Kidney capillary endothelial cell (primary cell): ENCODE measurements at regions not wholly inside any gene's neighbourhood (a gene's known extent, or its start where the extent isn't known, plus 50 kb on each side); places are given as distances from the start of the nearest gene placed in this dataset.
"Not testable (repeated sequence)": the region's sequence is repeated elsewhere in the genome, so short reads cannot be mapped to it uniquely, and the experiment has no call there.

Experiments used
- DNase-seq: peaks from one replicate; pipeline ENCODE4 v3.0.0-alpha.2; 2018; ENCODE audit warnings: low spot score

DNA sequence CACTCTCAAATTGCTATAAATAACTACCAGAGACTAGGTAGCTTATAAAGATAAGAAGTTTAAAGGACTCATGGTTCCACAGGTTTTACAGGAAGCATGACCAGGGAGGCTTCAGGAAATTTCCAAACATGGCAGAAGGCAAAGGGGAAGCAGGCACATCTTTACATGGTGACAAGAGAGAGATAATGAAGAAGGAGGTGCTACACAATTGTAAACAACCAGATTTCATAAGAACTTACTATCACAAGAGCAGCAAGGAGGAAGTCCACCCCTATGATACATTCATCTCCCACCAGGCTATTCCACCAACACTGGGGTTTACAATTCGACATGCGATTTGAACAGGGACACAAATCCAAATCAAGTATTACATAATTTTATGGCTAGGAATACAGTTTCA, 257.7 kb downstream of the BTG1 start:
- no peak for DNase-seq

DNA sequence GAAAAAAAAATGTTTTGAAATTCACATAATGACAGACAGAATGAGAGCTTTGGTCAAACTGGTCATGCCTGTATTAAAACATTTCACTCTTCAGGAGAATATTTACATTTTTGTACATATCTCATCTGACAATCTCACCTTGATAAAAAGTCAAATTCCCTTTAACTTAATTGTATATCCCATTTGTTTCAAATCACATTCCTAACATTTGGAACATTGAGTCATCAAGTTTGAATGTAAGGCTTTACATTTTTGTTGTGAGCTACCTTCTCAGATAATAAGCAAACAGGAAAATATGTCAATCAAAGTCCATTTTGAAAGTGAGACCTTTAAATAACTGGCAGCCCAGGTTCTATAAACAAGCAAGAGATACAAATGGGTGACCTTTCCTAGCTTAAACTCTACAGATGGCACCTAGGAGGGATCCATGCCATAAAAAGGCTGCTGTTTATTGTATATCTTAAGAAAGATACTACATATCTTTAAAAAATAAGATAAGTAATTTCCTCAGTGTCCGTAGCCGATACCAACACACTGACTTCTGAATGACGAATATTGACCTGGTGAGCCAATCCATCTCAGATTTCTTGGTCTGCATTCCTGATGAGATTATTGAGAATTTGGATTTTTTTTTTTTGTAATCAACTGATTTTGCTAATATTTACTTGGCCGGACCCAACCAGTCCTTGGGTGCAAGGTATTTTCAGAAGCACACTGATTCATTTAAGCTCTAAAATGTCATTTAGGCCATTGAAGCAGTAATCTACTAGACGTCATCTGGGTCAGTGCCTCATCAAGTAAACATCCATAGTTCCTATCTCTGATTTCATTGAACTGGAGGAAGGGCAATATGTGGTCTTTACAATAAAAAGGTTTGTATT, 259.6 kb downstream of the BTG1 start:
- no peak for DNase-seq

DNA sequence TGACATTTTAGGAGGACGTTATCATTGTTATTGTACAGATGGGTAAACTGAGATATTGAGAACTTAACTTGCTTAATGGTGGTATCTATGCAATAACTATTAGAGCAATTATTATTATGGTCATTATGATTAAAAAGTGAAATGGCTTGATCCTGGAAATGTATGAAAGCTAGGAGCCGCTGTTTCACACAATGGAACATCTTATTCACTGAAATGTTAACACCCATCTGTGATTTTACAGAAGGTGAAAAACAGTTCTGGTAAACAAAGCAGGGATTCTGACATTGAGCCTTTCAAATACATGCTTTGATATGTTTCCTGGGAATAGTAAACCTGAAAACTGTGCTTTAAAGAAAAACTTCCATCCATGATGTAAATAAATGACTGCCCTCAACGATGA, 261.4 kb downstream of the BTG1 start:
- no peak for DNase-seq

DNA sequence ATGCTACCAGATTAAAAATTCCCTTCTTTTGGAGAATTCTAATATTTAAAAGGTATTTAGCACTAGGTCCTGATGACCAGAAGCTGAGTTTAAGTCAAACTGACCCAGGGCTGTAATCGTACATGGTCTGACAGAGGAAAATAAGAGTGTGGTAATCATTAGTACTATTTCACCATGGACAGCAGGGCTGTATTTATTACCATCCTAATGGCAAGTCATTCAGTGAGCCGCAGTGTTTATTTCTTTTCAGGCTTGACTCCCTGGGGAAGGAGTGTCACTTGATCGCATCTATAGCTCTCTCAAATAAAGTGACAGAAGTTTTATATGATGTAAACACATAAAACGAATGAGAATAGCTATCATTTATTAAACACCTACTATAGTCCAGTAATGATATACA, 261.8 kb downstream of the BTG1 start:
- no peak for DNase-seq

DNA sequence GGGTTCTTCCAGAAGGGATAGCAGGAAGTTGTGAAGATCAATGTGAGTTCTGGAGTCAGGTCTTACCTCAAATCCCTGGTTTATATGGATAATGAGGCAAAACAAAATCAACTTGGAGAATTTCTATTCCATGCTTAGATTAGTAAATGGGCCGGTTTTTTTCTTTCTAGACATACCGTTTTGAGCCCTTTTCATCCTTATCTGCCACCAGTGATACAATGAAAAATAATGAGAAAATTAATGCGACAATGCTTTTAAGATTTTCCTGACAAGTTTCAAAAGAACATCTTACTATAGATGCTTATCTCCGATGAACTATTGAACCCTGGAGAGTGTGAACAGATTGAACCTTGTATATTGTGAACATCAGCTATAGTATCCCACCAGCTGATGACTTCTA, 262.7 kb downstream of the BTG1 start:
- no peak for DNase-seq

DNA sequence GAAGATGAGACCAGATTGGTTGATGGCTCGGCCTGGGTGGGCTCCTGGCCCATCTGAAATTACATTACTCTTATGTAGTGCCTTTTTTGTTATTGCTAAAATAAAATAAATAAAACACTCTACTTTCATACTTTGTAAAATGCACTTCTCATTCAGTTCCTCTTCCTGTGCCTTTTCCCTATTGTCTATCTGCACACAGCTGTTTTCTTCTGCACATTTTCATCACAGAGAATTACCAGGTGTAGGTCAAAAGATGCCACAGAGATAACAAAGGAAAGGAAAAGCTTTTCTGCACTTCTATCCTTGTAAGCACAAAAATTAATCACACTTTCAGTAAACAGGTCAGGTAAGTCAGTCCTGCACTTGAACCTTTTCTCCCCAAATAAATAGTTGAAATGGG, 265.1 kb downstream of the BTG1 start:
- DNase-seq = no peak

DNA sequence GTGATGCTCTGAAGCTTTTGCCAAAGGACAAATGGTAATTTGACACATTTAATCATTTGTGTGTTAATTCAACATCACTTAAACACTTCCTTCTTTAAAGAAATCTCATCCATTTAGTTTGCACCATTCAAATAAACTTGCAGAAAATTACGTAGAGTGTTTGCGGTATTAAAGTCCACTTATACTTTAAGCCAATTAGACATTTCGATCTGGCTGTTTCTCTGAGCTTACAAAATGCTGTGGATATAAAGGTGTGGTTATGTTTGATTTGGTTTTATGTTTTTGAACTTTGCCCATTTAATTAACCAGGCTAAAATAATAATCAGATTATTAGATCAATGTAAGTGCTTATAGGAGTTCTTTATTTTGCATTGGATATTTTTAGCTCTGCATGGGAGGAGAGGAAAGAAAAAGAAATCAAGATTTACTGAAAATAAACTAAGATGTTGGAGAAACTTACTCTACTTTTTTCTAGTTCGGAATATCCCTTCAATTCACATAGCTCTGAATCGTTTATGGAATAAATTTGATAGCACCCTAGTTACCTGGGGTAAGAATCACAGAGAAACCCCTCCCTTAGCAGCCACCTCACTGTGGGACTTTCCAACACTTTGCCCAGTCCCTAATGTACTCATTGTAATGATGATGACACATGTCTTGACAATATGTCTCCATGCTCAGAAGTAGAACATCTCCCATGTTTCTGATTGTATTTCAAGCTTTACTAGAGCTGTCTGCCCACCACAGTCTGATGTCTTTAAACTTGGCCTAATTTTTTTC, 268.0 kb downstream of the BTG1 start:
- DNase-seq = no peak

DNA sequence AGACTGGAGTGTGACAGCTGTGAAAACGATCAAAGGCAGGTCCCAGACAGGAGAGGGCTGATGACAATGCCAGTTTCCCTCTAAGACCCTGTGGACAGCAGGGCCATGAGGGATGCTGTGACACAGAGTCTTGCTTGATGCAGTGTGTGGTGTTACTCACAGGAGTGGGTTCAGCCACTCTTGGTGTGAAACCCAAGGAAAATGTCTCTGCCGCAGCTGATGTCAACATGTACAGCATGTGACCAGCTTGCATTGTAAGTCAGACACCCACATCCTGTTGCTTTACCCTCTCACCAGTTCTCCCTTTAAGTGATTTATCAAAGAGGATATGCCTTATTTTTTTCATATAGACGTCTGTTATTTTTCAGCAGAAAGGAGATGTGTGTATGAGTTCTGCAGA, 268.6 kb downstream of the BTG1 start:
- DNase-seq = peak; percentile 44

DNA sequence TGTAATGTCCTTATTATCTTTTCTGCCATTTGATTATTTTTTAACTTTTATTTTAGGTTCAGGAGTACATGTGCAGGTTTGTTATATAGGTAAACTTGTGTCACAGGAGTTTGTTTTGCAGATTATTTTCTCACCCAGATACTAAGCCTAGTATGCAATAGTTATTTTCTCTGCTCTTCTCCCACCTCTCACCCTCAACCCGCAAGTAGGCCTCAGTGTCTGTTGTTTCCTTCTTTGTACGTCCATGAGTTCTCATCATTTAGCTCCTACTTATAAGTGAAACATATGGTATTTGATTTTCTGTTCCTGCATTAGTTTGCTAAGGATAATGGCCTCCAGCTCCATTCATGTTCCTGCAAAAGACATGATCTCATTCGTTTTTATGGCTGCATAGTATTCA, 270.0 kb downstream of the BTG1 start:
- DNase-seq = not testable (repeated sequence)

DNA sequence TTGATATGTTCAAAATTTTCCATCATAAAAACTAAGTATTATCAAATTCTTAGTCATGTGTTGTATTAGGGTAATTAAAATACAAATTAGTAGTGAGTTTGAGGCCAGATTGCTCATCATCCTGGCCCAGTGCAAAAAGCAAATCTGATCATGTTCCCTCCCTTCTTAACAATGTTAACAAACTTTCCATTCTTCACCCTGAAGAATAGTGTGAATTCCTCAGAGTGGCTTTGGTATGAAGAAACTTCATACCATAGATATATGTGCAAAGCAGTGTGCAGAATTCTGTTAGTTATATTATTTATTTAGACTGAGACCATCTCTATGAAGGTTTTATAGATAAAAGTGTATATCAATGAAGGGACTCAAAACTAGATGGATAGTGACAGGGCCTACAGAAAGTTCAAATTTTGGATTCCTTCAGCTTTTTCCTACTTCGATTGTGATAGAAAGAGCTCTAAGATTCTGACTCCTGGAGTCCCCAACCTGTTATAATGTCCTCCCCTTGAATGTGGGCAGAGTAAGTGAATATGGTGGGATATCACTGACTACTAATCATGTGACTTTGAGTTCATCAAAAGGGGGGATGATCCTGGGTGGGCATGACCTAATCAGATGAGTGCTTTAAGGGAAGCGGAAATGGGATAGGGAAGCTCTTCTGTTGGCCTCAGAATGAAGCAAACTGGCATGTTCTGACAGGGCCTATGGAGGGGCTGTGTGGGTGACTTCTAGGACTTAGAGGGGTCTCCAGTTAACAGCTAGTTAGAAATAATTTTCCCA, 271.4 kb downstream of the BTG1 start:
- DNase-seq = no peak

DNA sequence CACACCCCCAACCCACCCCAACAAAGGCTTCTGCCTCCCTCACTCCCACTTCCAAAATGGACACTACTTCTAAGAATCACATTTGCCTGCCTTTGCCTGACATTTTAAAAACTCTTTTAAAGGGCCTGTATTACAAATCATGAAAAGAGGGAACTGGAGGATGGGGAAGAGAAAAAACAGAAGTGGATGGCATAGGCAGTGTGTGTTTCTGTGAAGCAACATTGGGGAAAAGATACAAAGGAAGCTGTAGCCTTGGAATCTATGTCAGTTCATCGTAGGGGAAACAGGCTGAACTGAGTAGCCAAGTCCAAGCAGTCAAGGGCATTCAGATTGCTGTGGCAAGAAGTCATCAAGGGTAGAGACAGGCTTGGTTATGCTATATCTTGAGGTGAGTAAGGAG, 273.9 kb downstream of the BTG1 start:
- no peak for DNase-seq

DNA sequence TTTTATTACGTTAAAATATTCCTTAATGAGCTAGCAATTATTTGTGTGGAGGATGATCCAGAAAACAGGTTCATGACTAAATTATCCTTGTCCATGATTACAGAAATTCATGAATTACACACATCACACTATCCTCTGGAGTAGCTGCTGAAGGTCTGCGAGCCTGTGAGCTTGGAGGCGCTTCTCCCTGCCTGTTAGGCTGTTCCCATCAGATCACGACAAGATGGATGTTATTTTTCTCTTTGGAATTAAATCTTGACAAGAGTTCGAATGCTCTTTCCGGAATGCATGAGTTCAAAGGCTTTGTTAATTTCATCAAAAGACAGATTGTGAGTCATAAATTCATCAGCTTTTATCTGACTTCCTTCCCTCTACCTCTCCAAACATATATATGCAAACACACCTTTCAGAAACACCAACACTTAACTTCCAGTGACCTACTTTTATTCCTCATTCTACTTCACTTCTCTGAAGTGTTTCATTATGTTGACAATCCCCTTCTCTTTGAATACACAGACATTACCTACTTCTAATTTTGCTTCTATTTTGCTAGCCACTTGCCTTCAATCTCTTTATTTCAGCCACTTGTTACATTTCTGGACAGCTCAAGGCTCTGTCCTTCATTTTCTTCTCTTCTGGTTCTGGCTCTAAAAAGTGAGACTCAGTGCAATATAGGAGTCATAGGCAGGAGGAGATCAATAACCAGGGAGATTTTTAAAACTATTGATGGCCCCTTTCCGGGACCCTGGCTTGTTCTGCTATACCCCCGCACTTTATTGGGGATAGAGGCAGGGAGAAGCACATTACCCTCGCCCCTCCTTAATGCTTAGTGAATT, 274.6 kb downstream of the BTG1 start:
- DNase-seq = no peak

DNA sequence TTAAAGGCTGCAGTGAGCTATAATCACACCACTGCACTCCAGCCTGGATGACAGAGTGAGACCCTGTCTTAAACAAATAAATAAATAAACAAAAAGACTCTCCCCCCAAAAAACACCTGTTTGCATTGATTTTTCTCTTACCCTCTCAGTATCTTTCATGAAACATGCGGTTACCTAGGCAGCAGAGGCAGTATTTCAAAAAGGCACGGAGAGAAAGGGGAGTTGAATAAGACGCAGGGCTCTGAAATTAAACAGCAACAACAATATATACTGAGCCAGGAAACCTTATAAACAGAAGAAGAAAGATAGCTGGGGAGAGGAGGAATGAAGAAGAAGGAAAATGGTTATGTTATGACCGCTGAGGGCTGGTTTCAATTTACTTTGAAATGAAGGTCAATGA, 277.6 kb downstream of the BTG1 start:
- no peak for DNase-seq

DNA sequence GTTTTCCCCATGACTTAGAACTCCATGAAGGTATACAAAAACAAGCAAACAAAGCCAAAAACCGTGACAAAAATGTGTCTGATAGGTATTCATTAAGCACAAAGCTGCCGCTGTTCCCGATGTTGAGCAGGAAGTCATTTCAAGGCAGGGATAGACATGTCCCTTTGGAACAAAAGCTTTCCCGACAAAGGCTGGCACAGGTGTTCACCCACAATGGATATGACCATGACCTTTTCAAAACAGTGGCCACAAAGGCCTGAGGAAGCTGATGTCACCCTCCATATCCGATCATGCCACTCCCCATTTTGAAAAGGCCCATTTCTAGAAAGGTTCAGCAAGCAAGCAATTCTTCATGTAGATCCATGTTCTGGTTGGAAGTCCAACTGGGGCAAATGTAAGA, 279.1 kb downstream of the BTG1 start:
- DNase-seq = peak; percentile 38

DNA sequence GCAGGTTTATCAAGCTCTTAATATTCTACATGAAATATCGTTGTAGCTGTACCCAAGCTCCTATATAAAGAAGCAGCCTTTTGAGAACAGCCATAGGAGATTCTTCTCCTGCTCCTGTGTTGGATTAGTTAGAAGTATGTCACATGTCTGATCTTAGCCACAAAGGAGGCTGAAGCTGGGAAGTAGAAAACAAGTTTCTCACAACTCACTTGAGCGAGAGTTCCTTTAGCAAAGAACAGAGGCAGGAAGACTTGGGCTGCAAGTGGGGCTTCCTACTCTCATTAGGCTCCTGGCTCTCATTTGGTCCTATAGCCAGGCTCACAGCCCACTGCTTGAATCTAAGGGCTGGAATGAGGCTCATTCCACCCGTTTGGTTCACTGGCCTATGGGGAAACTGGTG, 281.9 kb downstream of the BTG1 start:
- DNase-seq = no peak

DNA sequence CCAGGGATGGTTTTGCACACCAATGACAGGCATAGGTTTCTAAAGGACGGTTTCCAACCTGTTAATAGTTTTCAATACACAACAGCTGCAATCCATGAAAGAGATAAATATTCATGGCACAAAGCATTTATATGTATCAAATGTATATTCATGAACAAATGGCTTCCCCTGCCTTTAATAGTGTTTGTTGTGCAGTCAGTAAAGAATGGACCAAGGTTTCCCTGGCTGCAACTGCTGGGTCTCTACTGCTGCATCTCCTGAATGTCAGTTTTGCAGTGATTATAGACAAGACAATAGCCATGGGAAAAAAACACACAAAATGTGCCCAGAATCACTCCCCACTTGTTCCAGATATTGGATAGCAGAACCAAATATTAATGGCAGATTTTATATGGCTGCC, 284.1 kb downstream of the BTG1 start:
- no peak for DNase-seq

DNA sequence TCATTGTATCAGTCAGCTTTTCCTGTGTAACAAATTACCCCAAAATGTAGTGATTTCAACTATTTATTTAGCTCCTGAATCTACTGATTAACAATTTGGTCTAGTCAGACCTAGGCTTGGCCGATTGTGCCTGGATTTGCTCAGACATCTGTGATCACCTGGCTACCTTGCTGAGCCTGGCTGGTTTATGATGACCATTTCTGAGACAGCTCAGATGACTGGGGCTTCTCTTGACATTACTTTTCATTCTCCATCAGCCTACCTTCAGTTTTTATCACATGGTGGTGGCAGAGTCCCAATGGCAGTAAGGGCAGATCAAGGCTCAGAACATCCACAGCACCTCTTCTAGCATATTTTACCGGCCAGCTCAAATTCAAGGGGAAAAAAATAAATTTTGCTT, 286.3 kb downstream of the BTG1 start:
- DNase-seq = no peak

DNA sequence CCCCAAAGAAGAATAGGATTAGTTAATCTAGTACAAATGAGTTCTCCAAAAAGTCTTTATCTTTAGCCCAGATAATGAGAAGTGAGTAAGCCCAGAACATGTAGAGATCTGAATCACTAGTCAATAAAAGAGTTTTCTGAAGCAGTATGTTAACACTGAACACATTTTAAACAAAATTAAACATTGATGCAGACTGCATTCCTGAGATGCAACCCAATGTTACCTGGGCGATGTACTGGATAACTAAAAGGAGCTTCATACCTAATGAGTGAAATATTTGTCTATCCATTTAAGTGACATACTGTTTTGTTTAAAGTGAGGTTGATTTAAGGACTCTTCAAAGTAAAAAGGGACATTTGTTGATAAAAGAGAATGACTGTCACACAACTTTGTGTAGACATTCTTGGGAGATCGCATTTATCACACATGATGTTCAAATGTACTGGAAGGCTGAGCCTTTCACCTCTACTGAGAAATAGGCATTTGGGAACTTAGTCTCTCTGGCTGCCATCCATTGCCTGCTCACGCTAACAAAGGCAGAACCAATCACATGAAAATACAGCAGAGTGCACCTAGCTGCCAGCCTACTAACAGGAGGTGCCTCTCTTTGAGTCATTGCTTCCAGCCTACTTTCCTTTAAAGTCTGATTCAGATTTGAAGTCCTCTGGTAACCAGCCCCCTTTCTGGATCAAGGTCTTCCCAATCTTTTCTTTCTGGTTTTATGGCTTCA, 287.7 kb downstream of the BTG1 start:
- no peak for DNase-seq

DNA sequence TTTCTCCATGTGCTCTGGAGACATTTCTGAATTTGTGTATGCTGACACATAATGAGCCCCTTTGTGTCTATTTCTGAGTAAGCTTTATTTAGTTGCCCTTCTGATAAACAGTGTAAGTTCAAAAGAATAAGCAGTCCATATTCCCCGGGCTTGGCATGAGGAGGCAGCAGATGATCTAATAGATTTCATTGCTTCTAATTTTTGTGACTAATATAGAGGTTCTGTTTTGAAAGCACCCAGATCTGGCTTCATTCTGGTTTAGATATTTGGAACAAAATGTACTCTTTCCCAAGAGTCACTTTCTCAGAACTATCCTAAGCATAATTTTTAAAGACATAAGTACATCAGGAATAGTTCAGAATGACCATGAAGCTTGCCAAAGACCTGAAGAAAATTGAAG, 290.9 kb downstream of the BTG1 start:
- DNase-seq = no peak

DNA sequence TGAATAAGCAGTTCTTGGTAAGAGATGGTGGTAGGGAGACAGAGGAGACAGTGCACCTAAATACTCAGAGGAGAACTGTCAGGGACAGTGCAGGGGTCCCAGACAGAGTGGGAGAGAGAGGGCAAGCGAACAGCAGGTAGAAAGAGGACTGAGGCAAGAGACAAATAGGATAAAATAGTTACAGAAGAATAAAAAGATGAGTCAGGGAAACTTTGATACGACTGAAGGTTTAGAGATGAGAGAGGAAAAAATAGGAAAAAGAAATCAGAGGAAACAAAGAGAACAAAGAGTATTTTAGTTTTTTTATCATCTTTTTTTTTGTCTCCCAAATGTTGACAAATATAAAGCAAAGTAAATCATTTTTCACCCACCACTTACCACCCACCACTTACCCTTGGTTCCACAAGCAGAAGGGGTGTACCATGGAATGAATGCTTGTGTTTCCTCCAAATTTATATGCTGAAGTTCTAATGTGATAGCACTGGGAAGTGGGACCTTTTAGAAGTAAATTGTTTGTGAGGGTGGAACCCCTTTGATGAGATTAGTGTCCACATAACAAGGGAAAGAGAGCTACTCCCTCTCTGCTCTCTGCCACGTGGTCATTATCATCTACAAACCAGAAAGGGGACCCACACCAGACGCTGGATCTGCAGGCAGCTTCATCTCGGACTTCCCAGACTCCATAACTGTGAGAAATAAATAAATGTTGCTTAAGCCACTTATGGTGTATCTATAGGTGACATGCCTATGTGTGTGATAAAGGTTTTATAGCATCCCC, 292.1 kb downstream of the BTG1 start:
- DNase-seq = no peak
